Parathyroid adenoma (tissue), 2 donors: ENCODE measurements at regions not wholly inside any gene's neighbourhood (a gene's known extent, or its start where the extent isn't known, plus 50 kb on each side); places are given as distances from the start of the nearest gene placed in this dataset.
A peak's percentile ranks its signal among the peaks of the same experiment; 100 is the strongest.

Experiments
- H2AFZ ChIP-seq: fragments of 300-600 bp; sonication (generic); one replicate; pipeline ENCODE4 v1.7.0; 2017; ENCODE audit warnings: antibody characterized with exemption, mild to moderate bottlenecking
- H3K27ac ChIP-seq: fragments of 300-600 bp; sonication (generic); one replicate; pipeline ENCODE4 v1.7.0; 2017
- H3K27me3 ChIP-seq: fragments of 300-600 bp; sonication (generic); one replicate; pipeline ENCODE4 v1.7.0; 2017; ENCODE audit warnings: low read length; ENCODE audit not compliant: control insufficient read depth, insufficient read depth
- H3K36me3 ChIP-seq: fragments of 300-600 bp; sonication (generic); one replicate; pipeline ENCODE4 v1.7.0; 2017; ENCODE audit warnings: low read length; ENCODE audit not compliant: control insufficient read depth, insufficient read depth
- H3K4me1 ChIP-seq: fragments of 300-600 bp; sonication (generic); one replicate; pipeline ENCODE4 v1.7.0; 2017; ENCODE audit warnings: control low read depth
- H3K4me2 ChIP-seq: fragments of 300-600 bp; sonication (generic); one replicate; pipeline ENCODE4 v1.7.0; 2017; ENCODE audit warnings: low read length
- H3K4me3 ChIP-seq: fragments of 300-600 bp; sonication (generic); one replicate; pipeline ENCODE4 v1.7.0; 2017; ENCODE audit warnings: low read depth, low read length
- H3K79me2 ChIP-seq: fragments of 300-600 bp; sonication (generic); one replicate; pipeline ENCODE4 v1.7.0; 2017; ENCODE audit warnings: control low read depth
- H3K9ac ChIP-seq: fragments of 300-600 bp; sonication (generic); one replicate; pipeline ENCODE4 v1.7.0; 2017; ENCODE audit warnings: mild to moderate bottlenecking
- H3K9me3 ChIP-seq: fragments of 300-600 bp; sonication (generic); one replicate; pipeline ENCODE4 v1.7.0; 2017; ENCODE audit warnings: low read length; ENCODE audit not compliant: control insufficient read depth
- TF ChIP-seq, protein P1 (sequence below): fragments of 300-600 bp; sonication (generic); IDR thresholded peaks from one replicate; pipeline ENCODE4 v1.7.0; 2017; ENCODE audit warnings: antibody characterized with exemption, mild to moderate bottlenecking
- donor health status: primary hyperparathyroidism.

DNA sequence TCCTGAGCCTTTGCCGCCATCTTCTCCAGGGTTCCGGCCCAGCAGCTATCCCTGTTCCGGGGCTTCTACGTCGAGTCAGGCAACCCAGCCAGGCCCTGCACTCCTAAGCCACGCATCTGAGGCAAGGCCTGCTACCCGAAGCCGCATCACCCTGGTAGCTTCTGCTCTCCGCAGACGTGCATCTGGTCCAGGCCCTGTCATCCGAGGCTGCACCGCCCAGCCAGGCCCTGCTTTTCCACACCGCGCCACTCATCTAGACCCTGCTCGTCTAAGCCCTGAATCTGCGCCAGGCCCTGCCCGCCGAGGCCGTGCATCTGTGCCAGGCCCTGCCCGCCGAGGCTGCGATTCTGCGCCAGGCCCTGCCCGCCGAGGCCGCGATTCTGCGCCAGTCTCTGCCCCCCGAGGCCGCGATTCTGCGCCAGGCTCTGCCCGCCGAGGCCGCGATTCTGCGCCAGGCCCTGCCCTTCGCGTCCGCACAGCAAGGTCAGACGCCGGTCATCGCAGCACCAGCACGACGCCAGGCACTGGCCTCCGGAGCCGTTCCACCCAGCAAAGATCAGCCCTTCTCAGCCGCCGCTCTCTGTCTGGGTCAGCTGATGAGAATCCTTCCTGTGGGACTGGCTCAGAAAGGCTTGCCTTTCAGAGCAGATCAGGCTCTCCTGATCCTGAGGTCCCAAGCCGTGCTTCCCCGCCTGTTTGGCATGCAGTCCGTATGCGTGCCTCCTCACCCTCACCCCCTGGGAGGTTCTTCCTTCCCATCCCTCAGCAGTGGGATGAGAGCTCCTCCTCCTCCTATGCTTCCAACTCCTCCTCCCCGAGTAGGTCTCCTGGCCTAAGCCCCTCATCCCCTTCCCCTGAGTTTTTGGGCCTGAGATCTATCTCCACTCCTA lies 75.1 kb downstream of the NUDT10 start:
- H3K4me1 ChIP-seq = no peaks in the 10 kb centered on the region
- H3K79me2 ChIP-seq = no peaks in the 10 kb centered on the region
- no peaks in the 10 kb centered on the region for H3K27me3 ChIP-seq
- no peak overlapping the region for H2AFZ ChIP-seq
- no peak overlapping the region for H3K4me3 ChIP-seq
- H3K9me3 ChIP-seq = no peaks in the 10 kb centered on the region
- H3K9ac ChIP-seq = no peak overlapping the region
- no peaks in the 10 kb centered on the region for H3K36me3 ChIP-seq
- TF ChIP-seq, protein P1, sequence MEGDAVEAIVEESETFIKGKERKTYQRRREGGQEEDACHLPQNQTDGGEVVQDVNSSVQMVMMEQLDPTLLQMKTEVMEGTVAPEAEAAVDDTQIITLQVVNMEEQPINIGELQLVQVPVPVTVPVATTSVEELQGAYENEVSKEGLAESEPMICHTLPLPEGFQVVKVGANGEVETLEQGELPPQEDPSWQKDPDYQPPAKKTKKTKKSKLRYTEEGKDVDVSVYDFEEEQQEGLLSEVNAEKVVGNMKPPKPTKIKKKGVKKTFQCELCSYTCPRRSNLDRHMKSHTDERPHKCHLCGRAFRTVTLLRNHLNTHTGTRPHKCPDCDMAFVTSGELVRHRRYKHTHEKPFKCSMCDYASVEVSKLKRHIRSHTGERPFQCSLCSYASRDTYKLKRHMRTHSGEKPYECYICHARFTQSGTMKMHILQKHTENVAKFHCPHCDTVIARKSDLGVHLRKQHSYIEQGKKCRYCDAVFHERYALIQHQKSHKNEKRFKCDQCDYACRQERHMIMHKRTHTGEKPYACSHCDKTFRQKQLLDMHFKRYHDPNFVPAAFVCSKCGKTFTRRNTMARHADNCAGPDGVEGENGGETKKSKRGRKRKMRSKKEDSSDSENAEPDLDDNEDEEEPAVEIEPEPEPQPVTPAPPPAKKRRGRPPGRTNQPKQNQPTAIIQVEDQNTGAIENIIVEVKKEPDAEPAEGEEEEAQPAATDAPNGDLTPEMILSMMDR = no peak
- H3K27ac ChIP-seq = no peak overlapping the region
- H3K4me2 ChIP-seq = no peak overlapping the region

DNA sequence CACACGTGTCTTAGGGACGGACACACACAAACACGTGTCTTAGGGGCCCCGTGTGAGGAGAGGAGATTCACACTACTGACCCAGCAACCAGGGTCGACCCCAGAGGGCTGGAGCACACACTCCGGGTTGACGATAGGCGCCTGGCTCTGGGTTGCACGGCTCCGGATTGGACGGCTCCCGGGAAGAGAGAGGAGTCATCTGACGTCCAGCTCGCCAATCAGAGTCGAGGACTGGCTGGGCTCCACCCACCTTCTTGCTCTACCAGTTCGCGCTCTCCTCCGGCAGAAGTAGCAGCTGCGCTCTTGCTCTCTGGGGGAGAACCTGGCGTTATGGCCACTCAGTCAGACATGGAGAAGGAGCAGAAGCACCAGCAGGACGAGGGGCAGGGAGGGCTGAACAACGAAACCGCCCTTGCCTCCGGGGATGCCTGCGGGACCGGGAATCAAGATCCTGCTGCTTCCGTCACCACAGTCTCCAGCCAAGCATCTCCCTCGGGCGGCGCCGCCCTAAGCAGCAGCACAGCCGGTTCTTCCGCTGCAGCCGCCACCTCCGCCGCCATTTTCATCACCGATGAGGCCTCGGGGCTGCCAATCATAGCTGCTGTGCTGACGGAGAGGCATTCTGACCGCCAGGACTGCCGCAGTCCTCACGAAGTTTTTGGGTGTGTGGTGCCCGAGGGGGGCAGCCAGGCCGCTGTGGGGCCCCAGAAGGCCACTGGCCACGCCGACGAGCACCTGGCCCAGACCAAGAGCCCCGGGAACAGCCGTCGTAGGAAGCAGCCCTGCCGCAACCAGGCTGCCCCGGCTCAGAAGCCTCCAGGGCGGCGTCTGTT lies 74.3 kb downstream of the NUDT10 start:
- Histone ChIP-seq H3K27ac (no peak overlapping the region), H3K4me1 (no peaks in the 10 kb centered on the region), H3K79me2 (no peaks in the 10 kb centered on the region), H3K36me3 (no peaks in the 10 kb centered on the region), H3K4me2 (no peak overlapping the region), H3K9ac (no peak overlapping the region), H3K27me3 (no peaks in the 10 kb centered on the region), H2AFZ (no peak overlapping the region), H3K4me3 (no peak overlapping the region), H3K9me3 (no peaks in the 10 kb centered on the region)
- TF ChIP-seq, protein P1 = no peak

DNA sequence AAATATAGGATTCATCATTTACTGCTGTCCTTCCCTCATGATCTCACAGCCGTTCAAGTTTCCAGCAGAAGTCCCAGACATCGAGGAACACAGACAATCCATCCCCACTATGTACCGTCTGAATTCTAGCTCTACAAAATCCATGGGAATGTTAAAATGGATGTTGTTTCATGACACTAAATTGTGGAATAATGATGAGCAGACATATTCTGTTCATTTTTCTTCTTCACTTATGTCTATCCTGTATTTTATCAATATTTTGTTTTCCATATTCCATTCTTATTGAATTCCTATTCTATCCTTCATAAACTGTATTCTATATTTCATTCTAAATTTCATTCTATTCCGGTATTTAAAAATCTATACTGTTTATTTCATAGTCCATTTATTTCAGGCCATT lies 71.8 kb downstream of the NUDT10 start:
- Histone ChIP-seq H3K27me3 (no peaks in the 10 kb centered on the region), H3K4me1 (no peaks in the 10 kb centered on the region), H3K9me3 (no peaks in the 10 kb centered on the region), H2AFZ (no peak overlapping the region), H3K79me2 (no peaks in the 10 kb centered on the region), H3K9ac (no peak overlapping the region), H3K27ac (no peak overlapping the region), H3K36me3 (no peaks in the 10 kb centered on the region), H3K4me3 (no peak overlapping the region), H3K4me2 (no peak overlapping the region)
- TF ChIP-seq, protein P1 = no peak

GRCh38 chrX:51395810-51396728 lies 63.4 kb downstream of the NUDT10 start:
- Histone ChIP-seq H3K4me3 (no peak overlapping the region), H3K4me1 (no peaks in the 10 kb centered on the region), H3K9me3 (no peaks in the 10 kb centered on the region), H3K4me2 (peak overlapping the region; percentile 53), H3K79me2 (no peaks in the 10 kb centered on the region), H3K27ac (no peak overlapping the region), H3K27me3 (no peaks in the 10 kb centered on the region), H2AFZ (no peak overlapping the region), H3K36me3 (no peaks in the 10 kb centered on the region), H3K9ac (no peak overlapping the region)
- TF ChIP-seq, protein P1 = no peak
